Neural progenitor cell (in vitro differentiated cells): ENCODE measurements at regions not wholly inside any gene's neighbourhood (a gene's known extent, or its start where the extent isn't known, plus 50 kb on each side); places are given as distances from the start of the nearest gene placed in this dataset.

Experiments
- CTCF ChIP-seq: fragments of 200-600 bp; sonication (generic); IDR thresholded peaks from 2 replicates; pipeline ENCODE4 v1.5.1; 2017; ENCODE audit warnings: antibody characterized with exemption, mild to moderate bottlenecking
- EZH2 ChIP-seq: fragments of 200-600 bp; sonication (generic); IDR thresholded peaks from 2 replicates; pipeline ENCODE4 v1.6.1; 2017; ENCODE audit warnings: antibody characterized with exemption, mild to moderate bottlenecking, moderate library complexity

- TF ChIP-seq CTCF (no peak), EZH2 (no peak)
Measured at GRCh38 chr9:89872913-89873707, 268.3 kb downstream of the GADD45G start.
